Activated T-cell treated with anti-CD3 and anti-CD28 coated beads, Interleukin-2, amount 50 U/mL, for 24 hours (primary cell): ENCODE measurements at regions not wholly inside any gene's neighbourhood (a gene's known extent, or its start where the extent isn't known, plus 50 kb on each side); places are given as distances from the start of the nearest gene placed in this dataset.

Experiments
- DNase-seq: peaks from one replicate; pipeline ENCODE4 v3.0.0-alpha.2; 2020
- H3K27ac Mint-ChIP-seq: 2 replicates; pipeline ENCODE4 v1.8.0; 2020; ENCODE audit warnings: mild to moderate bottlenecking, mixed read lengths
- H3K27me3 Mint-ChIP-seq: 2 replicates; pipeline ENCODE4 v1.8.0; 2020; ENCODE audit warnings: mixed read lengths
- H3K36me3 Mint-ChIP-seq: 2 replicates; pipeline ENCODE4 v1.8.0; 2020; ENCODE audit warnings: low read depth, mixed read lengths
- H3K4me1 Mint-ChIP-seq: 2 replicates; pipeline ENCODE4 v1.8.0; 2020; ENCODE audit warnings: low read depth, mixed read lengths
- H3K4me3 Mint-ChIP-seq: 2 replicates; pipeline ENCODE4 v1.8.0; 2020; ENCODE audit warnings: mild to moderate bottlenecking, moderate library complexity, mixed read lengths
- H3K9me3 Mint-ChIP-seq: 2 replicates; pipeline ENCODE4 v1.8.0; 2020; ENCODE audit warnings: mixed read lengths

DNA sequence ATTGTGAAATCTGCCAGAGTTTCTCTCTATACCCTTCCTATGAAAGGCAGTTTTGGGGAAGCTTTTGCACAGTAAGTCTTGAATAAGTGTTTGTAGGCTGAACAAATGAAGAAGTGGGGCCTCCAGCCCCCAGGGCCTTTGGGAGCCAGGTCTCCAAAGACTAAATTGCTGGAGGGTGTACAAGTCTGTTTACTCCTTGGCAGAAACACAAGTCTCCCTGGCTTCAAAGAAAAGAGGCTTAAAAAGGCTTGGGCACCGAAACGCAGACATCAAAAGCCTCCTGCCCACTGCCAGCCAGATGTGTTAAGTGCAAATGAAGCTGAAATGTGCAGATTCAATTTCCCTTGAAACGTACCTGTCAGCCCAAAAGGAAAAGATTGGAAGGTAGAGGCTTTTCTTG is 146.3 kb downstream of the TMEM132E start:
- no peak for DNase-seq
- H3K9me3 Mint-ChIP-seq = no peaks in the 10 kb centered on the region

GRCh38 chr17:34725008-34725407 is 145.6 kb downstream of the TMEM132E start:
- no peaks in the 10 kb centered on the region for H3K4me1 Mint-ChIP-seq
- no peaks in the 10 kb centered on the region for H3K36me3 Mint-ChIP-seq
- no peak for DNase-seq
- H3K4me3 Mint-ChIP-seq = no peak overlapping the region
- no peaks in the 10 kb centered on the region for H3K9me3 Mint-ChIP-seq
- H3K27ac Mint-ChIP-seq = no peak overlapping the region
- H3K27me3 Mint-ChIP-seq = peaks cover 17% of the 10 kb centered on the region

More for the DNA sequence above, 146.3 kb downstream of the TMEM132E start:
- Mint-ChIP-seq H3K27ac (no peak overlapping the region), H3K4me3 (no peak overlapping the region), H3K36me3 (no peaks in the 10 kb centered on the region), H3K4me1 (no peaks in the 10 kb centered on the region), H3K27me3 (peaks cover 14% of the 10 kb centered on the region)

GRCh38 chr17:34723875-34724274 is 144.5 kb downstream of the TMEM132E start:
- Mint-ChIP-seq H3K36me3 (no peaks in the 10 kb centered on the region), H3K27me3 (peaks cover 16% of the 10 kb centered on the region), H3K4me3 (no peak overlapping the region), H3K9me3 (no peaks in the 10 kb centered on the region), H3K27ac (no peak overlapping the region), H3K4me1 (no peaks in the 10 kb centered on the region)
- DNase-seq = no peak

GRCh38 chr17:34721326-34721725 is 141.9 kb downstream of the TMEM132E start:
- DNase-seq = no peak
- H3K9me3 Mint-ChIP-seq = no peaks in the 10 kb centered on the region
- H3K27me3 Mint-ChIP-seq = peaks cover 15% of the 10 kb centered on the region
- no peak overlapping the region for H3K4me3 Mint-ChIP-seq
- H3K27ac Mint-ChIP-seq = no peak overlapping the region
- H3K36me3 Mint-ChIP-seq = no peaks in the 10 kb centered on the region
- H3K4me1 Mint-ChIP-seq = no peaks in the 10 kb centered on the region

GRCh38 chr17:34720760-34721159 is 141.4 kb downstream of the TMEM132E start:
- H3K4me1 Mint-ChIP-seq = no peaks in the 10 kb centered on the region

GRCh38 chr17:34719569-34719968 is 140.2 kb downstream of the TMEM132E start:
- no peak for DNase-seq
- Mint-ChIP-seq H3K4me1 (no peaks in the 10 kb centered on the region), H3K9me3 (no peaks in the 10 kb centered on the region), H3K27ac (no peak overlapping the region), H3K4me3 (no peak overlapping the region), H3K36me3 (no peaks in the 10 kb centered on the region), H3K27me3 (peaks cover 13% of the 10 kb centered on the region)

More at GRCh38 chr17:34720760-34721159, 141.4 kb downstream of the TMEM132E start:
- DNase-seq = no peak
- H3K9me3 Mint-ChIP-seq = no peaks in the 10 kb centered on the region
- H3K27ac Mint-ChIP-seq = no peak overlapping the region
- H3K4me3 Mint-ChIP-seq = no peak overlapping the region
- no peaks in the 10 kb centered on the region for H3K36me3 Mint-ChIP-seq
- peaks cover 17% of the 10 kb centered on the region for H3K27me3 Mint-ChIP-seq

DNA sequence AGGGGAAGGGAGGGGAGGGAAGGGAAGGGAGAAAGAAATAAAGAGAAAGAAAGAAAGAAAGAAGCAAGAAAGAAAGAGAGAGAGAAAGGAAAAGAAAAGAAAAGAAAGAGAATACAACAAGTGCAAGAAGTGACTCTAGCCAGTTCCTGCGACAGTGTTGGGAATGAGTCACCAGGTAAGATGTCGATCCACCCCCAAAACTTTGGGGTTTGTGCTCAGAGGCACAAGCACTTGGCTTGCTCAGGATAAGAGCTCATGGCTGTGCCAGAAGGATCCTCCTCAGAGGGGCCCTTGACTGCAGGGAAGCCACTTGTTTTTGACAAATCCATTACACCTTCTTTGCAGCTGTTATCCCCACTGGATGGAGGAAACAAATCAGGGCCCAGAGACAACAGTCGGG is 137.7 kb downstream of the TMEM132E start:
- H3K27me3 Mint-ChIP-seq = peaks cover 8% of the 10 kb centered on the region
- H3K4me1 Mint-ChIP-seq = no peaks in the 10 kb centered on the region
- no peak overlapping the region for H3K4me3 Mint-ChIP-seq
- no peaks in the 10 kb centered on the region for H3K36me3 Mint-ChIP-seq
- no peak for DNase-seq
- no peak overlapping the region for H3K27ac Mint-ChIP-seq
- no peaks in the 10 kb centered on the region for H3K9me3 Mint-ChIP-seq

GRCh38 chr17:34716291-34716690 is 136.9 kb downstream of the TMEM132E start:
- no peaks in the 10 kb centered on the region for H3K36me3 Mint-ChIP-seq
- no peaks in the 10 kb centered on the region for H3K4me1 Mint-ChIP-seq
- H3K9me3 Mint-ChIP-seq = no peaks in the 10 kb centered on the region
- peaks cover 12% of the 10 kb centered on the region for H3K27me3 Mint-ChIP-seq
- no peak overlapping the region for H3K4me3 Mint-ChIP-seq
- no peak overlapping the region for H3K27ac Mint-ChIP-seq
- DNase-seq = no peak

DNA sequence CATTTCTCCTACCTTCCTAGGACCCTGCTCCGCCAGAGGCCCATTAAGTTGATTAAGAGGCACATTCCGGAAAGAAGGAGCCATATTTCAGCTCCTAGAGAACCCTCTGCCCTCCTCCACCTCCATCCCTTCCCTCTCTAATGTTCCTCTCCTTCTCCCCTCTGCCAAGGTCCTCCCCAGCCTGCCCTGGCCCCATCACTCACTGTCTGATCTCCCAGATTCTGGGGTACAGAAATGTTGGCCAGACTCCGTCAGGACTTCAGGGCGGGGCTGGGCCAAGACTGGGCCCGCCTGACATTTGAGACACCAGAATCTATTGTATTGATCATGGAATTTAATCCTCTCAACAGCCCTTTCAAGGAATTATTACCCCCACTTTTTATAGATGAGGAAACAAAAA is 136.1 kb downstream of the TMEM132E start:
- Mint-ChIP-seq H3K27me3 (peaks cover 17% of the 10 kb centered on the region), H3K9me3 (no peaks in the 10 kb centered on the region), H3K27ac (no peak overlapping the region), H3K4me3 (no peak overlapping the region), H3K4me1 (no peaks in the 10 kb centered on the region), H3K36me3 (no peaks in the 10 kb centered on the region)
- DNase-seq = no peak

GRCh38 chr17:34714475-34715410 is 135.4 kb downstream of the TMEM132E start:
- no peak overlapping the region for H3K27ac Mint-ChIP-seq
- no peaks in the 10 kb centered on the region for H3K36me3 Mint-ChIP-seq
- peaks cover 17% of the 10 kb centered on the region for H3K27me3 Mint-ChIP-seq

GRCh38 chr17:34713687-34714086 is 134.3 kb downstream of the TMEM132E start:
- no peaks in the 10 kb centered on the region for H3K9me3 Mint-ChIP-seq
- H3K27me3 Mint-ChIP-seq = peaks cover 19% of the 10 kb centered on the region
- H3K36me3 Mint-ChIP-seq = no peaks in the 10 kb centered on the region
- H3K4me3 Mint-ChIP-seq = no peak overlapping the region
- H3K4me1 Mint-ChIP-seq = no peaks in the 10 kb centered on the region
- H3K27ac Mint-ChIP-seq = no peak overlapping the region
- DNase-seq = no peak

More at GRCh38 chr17:34714475-34715410, 135.4 kb downstream of the TMEM132E start:
- no peak overlapping the region for H3K4me3 Mint-ChIP-seq
- DNase-seq = no peak
- no peaks in the 10 kb centered on the region for H3K9me3 Mint-ChIP-seq
- H3K4me1 Mint-ChIP-seq = no peaks in the 10 kb centered on the region

- no peak for DNase-seq
- H3K27ac Mint-ChIP-seq = no peak overlapping the region
- no peak overlapping the region for H3K4me3 Mint-ChIP-seq
- no peaks in the 10 kb centered on the region for H3K9me3 Mint-ChIP-seq
- H3K4me1 Mint-ChIP-seq = no peaks in the 10 kb centered on the region
- no peaks in the 10 kb centered on the region for H3K36me3 Mint-ChIP-seq
- H3K27me3 Mint-ChIP-seq = peaks cover 22% of the 10 kb centered on the region
Measured at GRCh38 chr17:34712481-34713195, 133.3 kb downstream of the TMEM132E start.

DNA sequence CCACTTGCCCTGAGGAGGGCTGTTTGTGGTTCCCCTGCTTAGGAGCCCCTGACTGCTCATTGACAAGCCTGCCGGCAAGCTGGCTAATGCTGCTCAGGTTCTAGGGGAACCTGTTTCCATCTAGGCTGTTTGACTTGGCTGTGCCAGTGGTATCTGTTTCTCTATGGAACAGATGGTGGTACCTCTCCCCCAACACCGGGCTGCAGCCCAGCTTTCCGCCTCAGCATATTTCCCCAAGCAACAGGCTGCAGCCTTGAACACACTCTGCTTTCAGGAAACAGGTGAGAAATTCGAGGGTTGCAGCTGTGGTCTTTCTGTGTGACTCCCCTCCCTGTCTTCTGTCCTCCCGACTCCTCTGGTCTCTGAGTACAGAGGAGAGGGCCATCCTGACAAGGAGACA is 132.3 kb downstream of the TMEM132E start:
- H3K27ac Mint-ChIP-seq = no peak overlapping the region
- H3K36me3 Mint-ChIP-seq = no peaks in the 10 kb centered on the region
- no peaks in the 10 kb centered on the region for H3K4me1 Mint-ChIP-seq
- no peaks in the 10 kb centered on the region for H3K9me3 Mint-ChIP-seq
- DNase-seq = no peak
- no peak overlapping the region for H3K4me3 Mint-ChIP-seq
- H3K27me3 Mint-ChIP-seq = peaks cover 27% of the 10 kb centered on the region

DNA sequence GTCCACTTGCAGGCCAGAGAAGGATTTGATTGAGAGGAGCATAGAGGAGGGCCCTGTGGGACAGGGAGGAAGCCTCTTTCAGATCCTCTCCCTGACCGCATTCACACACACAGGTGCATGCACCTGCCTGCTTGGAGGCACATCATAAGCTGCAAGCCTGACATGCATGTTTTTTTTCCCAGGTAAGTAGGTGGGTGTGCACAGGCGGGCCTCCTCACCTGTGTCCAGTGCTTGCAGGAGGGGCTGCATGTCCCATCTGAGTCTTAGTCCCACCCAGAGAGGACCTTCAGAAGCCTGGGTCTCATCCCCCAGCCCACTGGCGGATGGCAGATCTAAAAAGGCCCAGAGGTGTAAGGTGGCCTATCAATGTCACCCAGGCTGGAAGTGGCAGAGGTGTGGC is 130.8 kb downstream of the TMEM132E start:
- no peak overlapping the region for H3K27ac Mint-ChIP-seq
- no peak overlapping the region for H3K4me3 Mint-ChIP-seq
- peaks cover 28% of the 10 kb centered on the region for H3K27me3 Mint-ChIP-seq
- no peaks in the 10 kb centered on the region for H3K36me3 Mint-ChIP-seq
- no peaks in the 10 kb centered on the region for H3K4me1 Mint-ChIP-seq
- H3K9me3 Mint-ChIP-seq = no peaks in the 10 kb centered on the region
- no peak for DNase-seq
